Stimulated activated effector memory CD8-positive, alpha-beta T cell treated with anti-CD3 and anti-CD28 coated beads, Interleukin-12 subunit alpha, Interleukin-12 subunit beta, amount 100 ng/mL, for 72 hours (primary cell): ENCODE measurements at regions not wholly inside any gene's neighbourhood (a gene's known extent, or its start where the extent isn't known, plus 50 kb on each side); places are given as distances from the start of the nearest gene placed in this dataset.

Experiments
- ATAC-seq: fragments of 150-1000 bp; cut with Tn5 transposase; 2 replicates; pipeline ENCODE4 v1.10.0; 2021
- DNase-seq, 2 donors: peaks; one replicate each; pipeline ENCODE4 v3.0.0; 2021 to 2022; ENCODE audit warnings: low spot score in 2 of 2
- H3K27ac Mint-ChIP-seq: one replicate; pipeline ENCODE4 v1.8.0; 2022; ENCODE audit warnings: mild to moderate bottlenecking, mixed read lengths
- H3K36me3 Mint-ChIP-seq: one replicate; pipeline ENCODE4 v1.8.0; 2022; ENCODE audit warnings: mild to moderate bottlenecking, mixed read lengths
- H3K4me1 Mint-ChIP-seq: one replicate; pipeline ENCODE4 v1.8.0; 2022; ENCODE audit warnings: mixed read lengths
- H3K4me3 Mint-ChIP-seq: one replicate; pipeline ENCODE4 v1.8.0; 2022; ENCODE audit warnings: mild to moderate bottlenecking, mixed read lengths
- H3K9me3 Mint-ChIP-seq: one replicate; pipeline ENCODE4 v1.8.0; 2022; ENCODE audit warnings: mixed read lengths

DNA sequence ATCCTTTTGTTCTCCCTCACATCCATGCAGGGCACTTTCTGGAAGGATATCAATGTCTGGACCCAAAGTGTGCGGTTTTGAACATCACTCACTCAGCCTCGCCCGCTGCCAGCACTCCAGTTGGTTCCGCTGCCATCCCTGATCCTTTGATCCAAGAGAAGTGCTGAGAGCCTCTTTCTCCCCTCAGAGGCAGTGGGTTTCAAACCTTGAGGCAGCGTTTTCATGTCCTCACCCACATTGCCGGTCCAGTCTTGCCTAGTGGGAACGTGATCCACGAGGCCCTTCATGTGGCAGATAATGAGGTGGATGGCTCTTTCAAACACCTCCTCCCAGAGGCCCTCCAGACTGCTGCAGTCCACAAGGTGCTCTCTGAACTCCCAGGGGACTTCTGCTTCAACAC is 122.2 kb downstream of the ACTL8 start:
- no peak overlapping the region for H3K27ac Mint-ChIP-seq
- no peak overlapping the region for H3K4me3 Mint-ChIP-seq
- no peaks in the 10 kb centered on the region for H3K4me1 Mint-ChIP-seq
- no peaks in the 10 kb centered on the region for H3K9me3 Mint-ChIP-seq
- no peak for ATAC-seq
- no peaks in the 10 kb centered on the region for H3K36me3 Mint-ChIP-seq
- no peak for DNase-seq

DNA sequence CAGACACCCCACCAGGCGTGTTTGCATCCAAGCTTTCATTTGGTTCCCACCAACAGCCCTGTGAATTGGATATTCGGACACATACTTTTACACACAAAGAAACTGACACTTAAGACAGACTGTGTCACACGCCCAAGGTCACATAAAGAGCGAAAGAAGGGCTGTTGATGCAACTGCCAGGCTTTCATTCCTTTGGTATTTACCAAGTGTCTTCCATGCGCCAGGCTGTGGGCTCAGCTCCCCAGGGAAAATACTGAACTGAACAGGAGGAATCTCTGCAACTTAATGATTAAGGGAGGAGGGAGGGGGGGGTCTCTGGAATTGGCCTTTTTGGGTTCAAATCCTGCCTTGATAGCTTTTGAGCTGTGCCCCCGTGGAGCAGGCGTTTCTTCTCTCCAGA is 122.8 kb downstream of the ACTL8 start:
- DNase-seq (no peak), ATAC-seq (no peak)
- Mint-ChIP-seq H3K36me3 (no peaks in the 10 kb centered on the region), H3K9me3 (no peaks in the 10 kb centered on the region), H3K4me3 (no peak overlapping the region), H3K4me1 (no peaks in the 10 kb centered on the region), H3K27ac (no peak overlapping the region)

DNA sequence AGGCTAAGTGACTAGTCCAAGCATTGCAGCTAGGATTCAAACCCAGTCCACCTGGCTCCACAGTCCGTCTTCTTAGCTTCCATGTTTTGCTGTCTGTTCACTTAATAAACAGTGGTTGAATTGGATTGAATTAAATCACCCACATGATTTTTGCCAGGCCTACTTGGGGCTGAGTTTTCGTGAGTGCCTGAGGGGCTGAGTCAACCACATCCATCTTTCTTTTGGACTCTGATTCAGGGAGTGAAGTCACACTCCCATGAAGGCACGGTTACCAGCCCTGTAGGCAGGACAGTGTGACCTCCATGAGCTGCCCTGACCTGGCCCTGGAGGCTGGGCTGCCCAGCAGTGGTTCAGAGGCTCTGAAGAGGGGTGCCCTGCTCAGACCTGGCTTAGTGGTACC is 123.7 kb downstream of the ACTL8 start:
- no peaks in the 10 kb centered on the region for H3K9me3 Mint-ChIP-seq
- no peak for DNase-seq
- H3K4me3 Mint-ChIP-seq: no peak overlapping the region
- H3K27ac Mint-ChIP-seq: no peak overlapping the region
- H3K4me1 Mint-ChIP-seq: no peaks in the 10 kb centered on the region
- H3K36me3 Mint-ChIP-seq: no peaks in the 10 kb centered on the region
- no peak for ATAC-seq

DNA sequence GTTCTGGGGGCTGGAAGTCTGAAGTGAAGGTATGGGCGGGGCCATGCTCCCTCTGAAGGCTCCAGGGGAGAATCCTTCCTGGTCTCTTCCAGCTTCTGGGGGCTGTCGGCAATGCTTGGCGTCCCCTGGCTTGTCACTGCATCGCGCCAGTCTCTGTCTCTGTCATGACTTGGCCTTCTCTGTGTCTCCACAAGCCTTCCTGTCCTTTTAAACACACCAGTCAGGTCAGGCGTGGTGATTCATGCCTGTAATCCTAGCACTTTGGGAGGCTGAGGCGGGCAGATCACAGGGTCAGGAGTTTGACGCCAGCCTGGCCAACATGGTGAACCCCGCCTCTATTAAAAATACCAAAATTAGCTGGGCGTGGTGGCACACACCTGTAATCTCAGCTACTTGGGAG is 125.3 kb downstream of the ACTL8 start:
- Mint-ChIP-seq H3K9me3 (no peaks in the 10 kb centered on the region), H3K4me3 (no peak overlapping the region), H3K36me3 (no peaks in the 10 kb centered on the region), H3K4me1 (no peaks in the 10 kb centered on the region), H3K27ac (no peak overlapping the region)
- DNase-seq: no peak
- ATAC-seq: no peak

DNA sequence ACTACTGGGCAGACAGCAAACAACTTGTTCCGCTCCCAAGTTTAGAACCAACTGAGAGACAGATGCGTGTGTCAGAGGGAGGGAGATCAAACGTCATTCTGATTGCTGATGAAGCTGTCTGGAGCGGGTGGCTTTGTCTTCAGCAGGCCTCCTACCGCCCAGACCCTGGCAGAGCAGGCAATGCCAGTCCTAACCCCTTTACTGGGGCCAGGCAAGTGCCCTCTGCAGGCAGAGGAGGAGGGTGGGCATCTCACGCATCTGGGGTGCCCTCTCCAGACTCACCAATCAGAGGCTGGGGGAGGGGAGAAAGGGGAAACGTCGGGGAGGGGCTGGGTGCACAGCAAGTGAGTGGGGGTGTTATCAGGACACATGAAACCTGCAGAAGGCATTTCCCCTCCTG is 126.6 kb downstream of the ACTL8 start:
- Mint-ChIP-seq H3K9me3 (no peaks in the 10 kb centered on the region), H3K4me3 (no peak overlapping the region), H3K27ac (no peak overlapping the region), H3K36me3 (no peaks in the 10 kb centered on the region), H3K4me1 (no peaks in the 10 kb centered on the region)
- ATAC-seq (no peak), DNase-seq (no peak)

DNA sequence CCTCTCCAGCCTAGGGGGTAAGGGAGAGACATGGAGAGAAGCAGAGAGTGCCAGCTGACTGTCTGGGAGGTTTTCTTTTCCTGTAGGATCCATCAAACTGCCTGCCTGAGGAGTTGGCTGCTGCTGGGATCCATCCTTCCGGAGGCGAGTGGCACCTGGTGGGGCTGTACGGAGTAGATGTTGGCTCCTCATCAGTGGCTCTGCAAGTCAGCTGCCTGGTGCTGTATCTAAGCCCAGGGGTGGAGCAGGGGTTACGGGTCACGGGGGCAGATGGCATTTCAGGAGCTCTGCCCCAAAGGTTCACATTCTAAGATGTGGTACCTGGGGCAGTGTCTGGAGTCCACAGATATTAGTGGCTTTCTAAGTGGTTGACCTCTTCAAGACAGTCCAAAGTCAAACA is 128.0 kb downstream of the ACTL8 start:
- ATAC-seq: no peak
- H3K27ac Mint-ChIP-seq: no peak overlapping the region
- no peaks in the 10 kb centered on the region for H3K4me1 Mint-ChIP-seq
- H3K36me3 Mint-ChIP-seq: no peaks in the 10 kb centered on the region
- no peak overlapping the region for H3K4me3 Mint-ChIP-seq
- DNase-seq: no peak
- no peaks in the 10 kb centered on the region for H3K9me3 Mint-ChIP-seq

DNA sequence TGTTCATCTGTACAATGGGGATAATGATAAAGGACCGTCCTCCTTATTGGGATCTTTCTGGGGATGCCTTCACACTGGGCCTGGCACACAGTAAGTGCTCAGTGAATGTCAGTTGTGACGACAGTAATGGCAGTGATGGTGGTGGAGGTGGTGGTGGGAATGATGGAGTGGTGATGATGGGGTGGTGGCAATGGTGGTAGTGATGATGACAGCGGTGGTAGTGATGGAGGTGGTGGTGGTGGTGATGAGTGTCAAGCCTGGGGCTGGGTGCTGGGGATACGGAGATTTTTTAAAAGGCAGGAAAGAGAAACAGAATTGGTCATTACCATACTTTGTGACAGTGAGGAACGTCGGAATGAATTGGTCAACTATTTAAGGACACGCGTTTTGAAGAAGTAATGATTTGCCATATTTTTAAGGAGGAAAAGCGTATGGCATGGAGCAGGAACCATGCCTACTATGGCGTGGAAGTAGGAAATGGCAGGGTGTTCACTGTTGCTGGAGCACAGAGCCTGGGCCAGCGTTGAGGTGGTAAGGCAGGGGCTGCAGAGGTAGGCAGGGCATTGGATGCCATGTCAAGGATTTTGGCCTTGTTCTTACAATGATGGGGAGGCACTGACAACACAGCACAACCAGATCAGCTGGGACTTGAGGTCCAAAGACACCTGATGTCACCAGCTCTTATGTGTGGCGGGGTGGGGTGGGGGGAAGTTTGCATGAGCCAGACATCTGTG is 128.7 kb downstream of the ACTL8 start:
- Mint-ChIP-seq H3K4me3 (no peak overlapping the region), H3K27ac (no peak overlapping the region), H3K36me3 (no peaks in the 10 kb centered on the region), H3K4me1 (no peaks in the 10 kb centered on the region), H3K9me3 (no peaks in the 10 kb centered on the region)
- no peak for DNase-seq
- no peak for ATAC-seq

DNA sequence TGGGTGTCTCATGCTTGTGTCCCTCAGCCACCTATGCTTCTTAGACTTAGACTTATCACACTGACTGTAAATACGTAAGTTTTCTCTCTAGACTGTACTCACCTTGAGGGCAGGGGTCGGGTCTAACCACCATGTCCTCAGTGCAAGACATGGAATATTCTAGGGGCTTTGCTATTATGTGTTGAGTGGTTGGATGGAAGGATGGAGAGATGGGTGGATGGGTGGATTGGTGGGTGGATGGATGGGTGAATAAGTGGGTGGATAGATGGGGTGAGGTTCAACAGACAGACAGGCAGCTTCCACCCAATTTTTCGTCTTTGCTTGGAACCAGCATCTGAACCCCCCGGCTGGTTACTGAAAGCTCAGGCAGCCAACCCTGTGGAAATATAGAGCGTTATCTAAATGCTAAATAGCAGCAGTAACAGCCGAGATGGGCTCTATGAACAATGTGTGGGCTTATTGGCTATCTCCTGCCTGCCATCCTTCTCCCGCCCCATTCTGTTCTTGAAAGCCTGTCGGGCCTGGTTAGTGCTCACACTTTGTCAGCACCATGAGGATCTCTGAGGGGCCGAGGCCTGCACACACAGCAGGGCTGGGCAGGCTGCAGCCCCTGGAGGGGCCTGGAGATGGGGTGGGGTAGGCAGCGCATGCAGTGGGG is 130.7 kb downstream of the ACTL8 start:
- Mint-ChIP-seq H3K27ac (no peak overlapping the region), H3K4me3 (no peak overlapping the region), H3K4me1 (no peaks in the 10 kb centered on the region), H3K36me3 (no peaks in the 10 kb centered on the region), H3K9me3 (no peaks in the 10 kb centered on the region)
- ATAC-seq: no peak
- DNase-seq: no peak

DNA sequence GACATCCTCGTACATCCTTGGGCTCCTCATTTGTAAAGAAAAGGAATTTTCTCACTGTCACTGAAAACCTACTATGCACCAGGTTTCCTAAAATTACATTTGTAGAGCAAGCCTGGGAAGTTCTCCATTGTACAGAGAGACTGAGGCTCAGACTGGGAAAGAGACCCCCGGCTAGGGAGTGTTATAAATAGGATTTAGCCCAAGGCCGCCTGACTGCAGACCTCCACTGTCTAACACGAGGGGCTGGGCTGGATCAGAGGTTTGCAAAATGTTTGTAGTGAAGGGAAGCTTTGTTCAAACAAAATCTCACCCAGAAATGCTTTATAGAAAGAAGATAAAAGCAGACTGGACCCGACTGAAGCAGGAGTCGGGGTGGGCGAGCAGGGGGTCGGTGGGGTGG is 131.3 kb downstream of the ACTL8 start:
- H3K4me1 Mint-ChIP-seq: no peaks in the 10 kb centered on the region
- DNase-seq (no peak), ATAC-seq (no peak)
- H3K27ac Mint-ChIP-seq: no peak overlapping the region
- no peaks in the 10 kb centered on the region for H3K36me3 Mint-ChIP-seq
- no peaks in the 10 kb centered on the region for H3K9me3 Mint-ChIP-seq
- H3K4me3 Mint-ChIP-seq: no peak overlapping the region

DNA sequence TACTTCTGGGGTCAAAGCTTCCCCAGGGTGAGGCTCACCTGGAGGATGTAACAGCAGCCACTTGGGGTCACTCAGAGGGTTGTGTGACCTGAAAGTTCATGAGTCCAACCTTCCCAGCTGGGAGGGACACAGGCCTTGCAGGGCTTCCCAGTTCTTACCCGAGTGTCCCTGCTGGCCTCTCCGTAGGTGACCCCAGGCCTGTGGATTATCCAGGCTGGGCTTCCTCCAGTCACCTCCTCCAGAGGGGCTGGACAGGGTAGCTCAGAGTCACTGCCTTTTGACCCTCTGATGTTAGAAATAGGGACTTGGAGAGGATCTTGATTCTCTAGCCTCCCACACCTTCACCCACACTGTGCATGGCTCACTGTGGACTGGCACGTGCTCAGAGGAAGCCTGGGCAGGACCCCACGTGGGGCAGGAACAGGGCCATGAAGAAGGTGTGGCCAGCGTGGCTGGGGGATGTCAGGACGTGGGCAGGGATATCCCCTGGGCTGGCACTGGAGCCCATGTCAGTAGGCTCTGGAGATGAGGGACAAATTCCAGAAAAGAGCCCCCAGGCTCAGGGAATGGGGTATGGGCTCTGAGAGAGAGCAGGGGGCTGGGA is 131.8 kb downstream of the ACTL8 start:
- DNase-seq (no peak), ATAC-seq (no peak)
- no peak overlapping the region for H3K27ac Mint-ChIP-seq
- no peaks in the 10 kb centered on the region for H3K4me1 Mint-ChIP-seq
- H3K9me3 Mint-ChIP-seq: no peaks in the 10 kb centered on the region
- no peak overlapping the region for H3K4me3 Mint-ChIP-seq
- H3K36me3 Mint-ChIP-seq: no peaks in the 10 kb centered on the region

DNA sequence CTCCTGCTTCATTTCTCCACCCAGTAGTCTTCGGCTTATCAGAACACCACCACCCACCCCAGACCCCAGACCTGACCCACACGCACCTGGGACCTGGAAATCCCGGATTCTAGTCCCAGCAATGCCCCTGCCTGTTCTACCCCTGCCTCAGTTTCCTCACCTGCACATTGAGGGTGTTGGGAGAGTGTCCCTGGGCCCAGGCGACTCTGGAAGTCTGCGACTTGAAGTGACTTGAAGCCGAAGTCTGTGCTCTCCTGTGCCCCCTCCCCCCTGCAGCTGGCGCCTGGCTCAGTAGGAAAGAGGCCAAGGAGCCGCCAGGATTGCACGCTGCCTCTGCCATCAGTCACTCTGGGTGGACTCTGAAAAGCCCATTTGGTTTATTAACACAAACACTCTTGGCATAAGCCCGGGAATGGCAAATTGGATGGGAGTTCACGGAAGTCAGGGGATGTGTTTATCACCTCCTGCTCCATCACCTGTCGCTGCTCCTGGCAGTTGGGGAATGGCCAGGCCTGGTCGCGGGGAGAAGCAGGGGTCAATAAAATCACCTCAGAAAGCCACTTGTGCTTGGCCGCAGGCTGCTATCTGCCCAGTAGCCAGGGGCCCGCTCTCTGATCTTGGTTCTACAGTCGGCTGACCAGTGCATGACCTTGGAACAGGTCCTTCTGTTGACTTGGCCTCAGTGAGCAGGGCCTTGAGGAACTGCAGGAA is 132.7 kb downstream of the ACTL8 start:
- no peaks in the 10 kb centered on the region for H3K9me3 Mint-ChIP-seq
- no peak for DNase-seq
- H3K4me1 Mint-ChIP-seq: no peaks in the 10 kb centered on the region
- H3K36me3 Mint-ChIP-seq: no peaks in the 10 kb centered on the region
- ATAC-seq: no peak
- no peak overlapping the region for H3K27ac Mint-ChIP-seq
- no peak overlapping the region for H3K4me3 Mint-ChIP-seq

DNA sequence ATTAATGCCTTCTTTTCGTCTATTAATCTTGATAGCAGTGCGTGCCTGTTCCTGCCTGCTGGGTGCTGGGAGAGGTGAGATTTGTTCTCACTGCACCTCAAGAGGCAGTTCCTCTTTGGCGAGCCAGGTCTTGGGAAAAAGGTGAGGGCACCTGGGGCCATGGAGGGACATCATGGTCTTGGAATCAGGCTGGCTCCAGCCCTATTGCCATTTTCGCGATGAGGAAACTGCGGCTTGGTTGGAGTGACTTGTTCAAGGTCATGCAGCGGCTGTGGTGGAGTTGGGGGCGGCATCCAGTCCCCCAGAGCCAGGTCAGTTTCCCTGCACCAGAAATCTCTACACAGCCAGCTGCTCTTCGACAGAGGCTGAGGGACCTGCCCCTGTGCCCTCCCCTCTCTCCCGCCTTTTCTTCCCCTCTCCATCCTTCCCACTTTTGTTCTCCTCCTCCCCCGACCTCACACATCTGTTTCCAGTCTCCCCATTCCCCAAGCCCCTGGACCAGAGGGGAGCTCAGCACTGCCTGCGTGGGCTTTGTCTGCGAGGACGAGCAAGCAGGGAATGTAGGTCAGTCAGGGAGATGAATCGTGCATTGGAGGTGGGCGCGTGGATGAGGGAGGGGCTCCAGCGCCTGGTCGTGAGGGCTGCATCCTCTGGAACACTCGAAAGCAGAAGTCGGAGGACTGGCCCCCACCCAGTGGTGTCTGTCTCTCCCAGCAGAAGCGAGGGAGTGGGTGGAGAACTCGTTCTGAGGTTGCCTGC is 135.1 kb downstream of the ACTL8 start:
- Mint-ChIP-seq H3K9me3 (no peaks in the 10 kb centered on the region), H3K36me3 (no peaks in the 10 kb centered on the region), H3K27ac (no peak overlapping the region), H3K4me3 (no peak overlapping the region), H3K4me1 (no peaks in the 10 kb centered on the region)
- ATAC-seq: no peak
- DNase-seq: no peak

DNA sequence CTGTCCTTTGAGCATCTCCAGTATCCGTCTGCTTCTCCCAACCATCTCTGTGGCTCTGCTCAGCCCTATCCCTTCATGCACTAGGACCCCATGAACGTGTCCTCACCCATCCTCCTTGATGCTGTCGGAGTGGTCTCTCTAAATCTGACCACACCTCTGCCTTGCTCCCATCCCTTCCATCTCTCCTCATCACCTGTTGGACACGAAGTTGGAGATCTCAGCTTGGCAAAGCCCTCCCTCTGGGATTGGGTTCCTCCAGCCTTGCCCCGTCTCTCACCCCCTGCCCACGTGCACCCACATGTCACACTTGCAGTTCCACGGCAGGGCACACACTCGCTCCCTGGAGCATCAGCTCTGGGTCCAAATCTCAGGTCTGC is 135.7 kb downstream of the ACTL8 start:
- Mint-ChIP-seq H3K4me3 (no peak overlapping the region), H3K36me3 (no peaks in the 10 kb centered on the region), H3K27ac (no peak overlapping the region), H3K9me3 (no peaks in the 10 kb centered on the region), H3K4me1 (no peaks in the 10 kb centered on the region)
- DNase-seq (no peak), ATAC-seq (no peak)

DNA sequence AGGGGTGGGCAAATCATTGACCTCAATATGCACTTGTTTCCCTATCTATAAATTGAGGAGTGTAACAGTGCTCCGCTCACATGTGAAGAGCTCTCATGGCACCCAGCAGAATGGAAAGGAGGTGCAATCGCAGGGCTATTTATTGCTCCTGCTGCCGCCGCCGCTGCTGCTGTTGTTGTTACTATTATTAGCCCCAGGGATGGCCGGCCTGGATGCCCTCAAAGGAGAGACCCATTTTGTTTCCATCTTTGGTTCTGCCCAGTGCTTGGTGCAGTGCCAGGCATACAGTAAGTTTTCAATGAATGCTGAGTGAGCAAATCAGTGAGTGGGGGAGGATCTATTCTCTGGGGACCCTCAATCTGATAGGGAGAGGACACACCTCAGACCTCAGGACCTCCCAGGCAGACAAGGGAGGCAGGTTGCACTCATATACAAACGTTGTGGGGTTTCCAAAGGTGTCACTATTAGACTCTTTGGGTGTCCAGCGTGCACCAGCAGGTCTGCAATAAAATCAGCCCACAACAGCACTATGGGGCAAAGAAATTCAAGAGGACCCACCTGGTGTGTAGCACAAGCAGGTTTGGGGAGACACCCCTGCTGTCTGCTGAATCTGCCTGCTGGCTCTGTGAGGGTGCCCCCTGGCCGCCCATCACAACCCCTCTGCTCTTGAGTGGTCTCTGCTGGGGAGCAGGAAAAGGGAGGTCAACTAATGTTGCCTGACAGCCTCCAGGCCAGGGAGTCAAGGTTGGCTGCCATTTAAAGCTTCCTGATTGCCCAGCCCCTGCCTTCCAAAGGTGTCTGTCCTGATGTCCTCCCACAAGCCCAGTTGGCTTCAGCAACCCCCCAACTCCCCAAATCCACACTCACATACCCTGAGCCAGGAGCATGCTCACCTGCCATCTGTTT is 136.3 kb downstream of the ACTL8 start:
- ATAC-seq: no peak
- Mint-ChIP-seq H3K27ac (no peak overlapping the region), H3K4me3 (no peak overlapping the region)

More for the DNA sequence above, 136.3 kb downstream of the ACTL8 start:
- Mint-ChIP-seq H3K4me1 (no peaks in the 10 kb centered on the region), H3K9me3 (no peaks in the 10 kb centered on the region), H3K36me3 (no peaks in the 10 kb centered on the region)
- DNase-seq: no peak
